Neural cell (in vitro differentiated cells): ENCODE measurements at regions not wholly inside any gene's neighbourhood (a gene's known extent, or its start where the extent isn't known, plus 50 kb on each side); places are given as distances from the start of the nearest gene placed in this dataset.

ENCODE experiments used
- H2AFZ ChIP-seq: fragments of 200-600, 300-800 bp; sonication (generic), shearing (Covaris generic); 2 replicates; pipeline ENCODE4 v1.6.0; 2014; ENCODE audit warnings: low read depth, mild to moderate bottlenecking, antibody characterized with exemption, low read length, moderate library complexity
- H3F3A ChIP-seq: fragments of 200-600 bp; shearing (Covaris generic); 2 replicates; pipeline ENCODE4 v1.6.1; 2016; ENCODE audit warnings: mild to moderate bottlenecking, moderate library complexity, mixed read lengths, antibody characterized with exemption, low read length; ENCODE audit not compliant: insufficient read depth, poor library complexity, severe bottlenecking
- H3K27ac ChIP-seq: fragments of 200-600, 300-800 bp; sonication (generic), shearing (Covaris generic); 2 replicates; pipeline ENCODE4 v1.5.1; 2014; ENCODE audit warnings: mild to moderate bottlenecking, low read length, moderate library complexity
- H3K27me3 ChIP-seq: fragments of 300-800, 200-600 bp; sonication (generic), shearing (Covaris generic); 2 replicates; pipeline ENCODE4 v1.6.0; 2014; ENCODE audit warnings: mild to moderate bottlenecking, low read depth, low read length, moderate library complexity; ENCODE audit not compliant: insufficient read depth
- H3K36me3 ChIP-seq: fragments of 300-800, 200-600 bp; sonication (generic), shearing (Covaris generic); 2 replicates; pipeline ENCODE4 v1.5.1; 2014; ENCODE audit warnings: mild to moderate bottlenecking, antibody characterized with exemption, low read length, moderate library complexity; ENCODE audit not compliant: insufficient read depth
- H3K4me2 ChIP-seq: fragments of 300-800, 200-600 bp; sonication (generic), shearing (Covaris generic); 2 replicates; pipeline ENCODE4 v1.6.0; 2014; ENCODE audit warnings: mild to moderate bottlenecking, low read length
- H3K4me3 ChIP-seq: fragments of 300-800, 200-600 bp; sonication (generic), shearing (Covaris generic); 2 replicates; pipeline ENCODE4 v1.5.1; 2014; ENCODE audit warnings: mild to moderate bottlenecking, low read length, moderate library complexity
- H3K79me2 ChIP-seq: fragments of 200-600 bp; shearing (Covaris generic); replicated peaks from 2 replicates; pipeline ENCODE4 v1.6.0; 2014; ENCODE audit warnings: mild to moderate bottlenecking, low read length, moderate library complexity; ENCODE audit not compliant: insufficient read depth
- H3K9ac ChIP-seq: fragments of 300-800, 200-600 bp; sonication (generic), shearing (Covaris generic); 2 replicates; pipeline ENCODE4 v1.6.1; 2016; ENCODE audit warnings: mild to moderate bottlenecking, low read length, mixed read lengths
- H3K9me2 ChIP-seq: fragments of 200-600 bp; shearing (Covaris generic); 2 replicates; pipeline ENCODE4 v1.6.1; 2016; ENCODE audit warnings: mild to moderate bottlenecking, low read length, mixed read lengths; ENCODE audit not compliant: insufficient read depth
- H3K9me3 ChIP-seq: fragments of 200-600, 300-800 bp; sonication (generic), shearing (Covaris generic); 2 replicates; pipeline ENCODE4 v1.6.1; 2016; ENCODE audit warnings: mild to moderate bottlenecking, mixed run types, low read length, moderate library complexity, mixed read lengths
- H4K20me1 ChIP-seq: fragments of 200-600 bp; shearing (Covaris generic); 2 replicates; pipeline ENCODE4 v1.6.1; 2016; ENCODE audit warnings: mild to moderate bottlenecking, mixed run types; ENCODE audit not compliant: insufficient read depth
- EP300 ChIP-seq: fragments of 450-650 bp; conservative IDR thresholded peaks from 2 replicates; pipeline ENCODE4 v1.6.1; 2014; ENCODE audit warnings: antibody characterized with exemption, mild to moderate bottlenecking, moderate library complexity; ENCODE audit not compliant: poor library complexity, severe bottlenecking
- EZH2 ChIP-seq: fragments of 200-600, 300-800 bp; shearing (Covaris generic), sonication (generic); IDR thresholded peaks from 2 replicates; pipeline ENCODE4 v1.6.1; 2014; ENCODE audit warnings: antibody characterized with exemption, low read length, borderline replicate concordance, mild to moderate bottlenecking; ENCODE audit not compliant: insufficient read depth, poor library complexity, severe bottlenecking
- RAD21 ChIP-seq: fragments of 450-650 bp; conservative IDR thresholded peaks from 2 replicates; pipeline ENCODE4 v1.6.1; 2014; ENCODE audit warnings: antibody characterized with exemption, mild to moderate bottlenecking, moderate library complexity
- SMC3 ChIP-seq: fragments of 450-650 bp; conservative IDR thresholded peaks from 2 replicates; pipeline ENCODE4 v1.6.1; 2014; ENCODE audit warnings: antibody characterized with exemption, mild to moderate bottlenecking, moderate library complexity; ENCODE audit not compliant: poor library complexity
- TAF1 ChIP-seq: IDR thresholded peaks from 2 replicates; pipeline ENCODE4 v1.6.1; 2012; ENCODE audit warnings: low read depth
- TF ChIP-seq, protein P1 (sequence below): fragments of 450-650 bp; IDR thresholded peaks from 2 replicates; pipeline ENCODE4 v1.5.1; 2014; ENCODE audit warnings: antibody characterized with exemption, mild to moderate bottlenecking, moderate library complexity; ENCODE audit not compliant: poor library complexity, severe bottlenecking
- TF ChIP-seq, protein P2 (sequence below): IDR thresholded peaks from 2 replicates; pipeline ENCODE4 v1.6.1; 2012; ENCODE audit warnings: borderline replicate concordance

DNA sequence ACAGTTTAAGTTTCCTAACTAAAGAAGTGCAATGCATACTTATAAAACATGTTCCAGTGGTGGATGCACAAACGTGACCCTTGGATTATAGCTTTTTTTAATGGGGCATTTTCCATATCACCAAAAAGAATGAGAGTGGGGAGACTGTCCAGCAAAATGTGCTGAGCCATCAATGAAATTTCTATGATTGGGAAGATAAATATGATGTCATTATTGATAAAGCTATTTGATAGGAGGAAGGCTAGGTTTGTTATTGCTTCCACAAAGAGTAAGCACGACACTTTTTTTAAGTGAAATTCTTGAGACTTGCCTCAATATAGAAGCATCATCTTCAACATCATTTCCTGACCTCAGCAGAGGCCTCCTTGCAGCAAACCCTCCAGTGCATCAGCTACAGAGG, 174.6 kb upstream of the CLEC14A start:
- H3K4me2 ChIP-seq: no peak overlapping the region
- no peak overlapping the region for H2AFZ ChIP-seq
- H3K27ac ChIP-seq: no peak overlapping the region
- H3K79me2 ChIP-seq: no peaks in the 10 kb centered on the region
- no peak overlapping the region for H3K4me3 ChIP-seq
- no peaks in the 10 kb centered on the region for H3K36me3 ChIP-seq
- no peaks in the 10 kb centered on the region for H3K27me3 ChIP-seq
- H4K20me1 ChIP-seq: no peaks in the 10 kb centered on the region
- TF ChIP-seq, protein P1, sequence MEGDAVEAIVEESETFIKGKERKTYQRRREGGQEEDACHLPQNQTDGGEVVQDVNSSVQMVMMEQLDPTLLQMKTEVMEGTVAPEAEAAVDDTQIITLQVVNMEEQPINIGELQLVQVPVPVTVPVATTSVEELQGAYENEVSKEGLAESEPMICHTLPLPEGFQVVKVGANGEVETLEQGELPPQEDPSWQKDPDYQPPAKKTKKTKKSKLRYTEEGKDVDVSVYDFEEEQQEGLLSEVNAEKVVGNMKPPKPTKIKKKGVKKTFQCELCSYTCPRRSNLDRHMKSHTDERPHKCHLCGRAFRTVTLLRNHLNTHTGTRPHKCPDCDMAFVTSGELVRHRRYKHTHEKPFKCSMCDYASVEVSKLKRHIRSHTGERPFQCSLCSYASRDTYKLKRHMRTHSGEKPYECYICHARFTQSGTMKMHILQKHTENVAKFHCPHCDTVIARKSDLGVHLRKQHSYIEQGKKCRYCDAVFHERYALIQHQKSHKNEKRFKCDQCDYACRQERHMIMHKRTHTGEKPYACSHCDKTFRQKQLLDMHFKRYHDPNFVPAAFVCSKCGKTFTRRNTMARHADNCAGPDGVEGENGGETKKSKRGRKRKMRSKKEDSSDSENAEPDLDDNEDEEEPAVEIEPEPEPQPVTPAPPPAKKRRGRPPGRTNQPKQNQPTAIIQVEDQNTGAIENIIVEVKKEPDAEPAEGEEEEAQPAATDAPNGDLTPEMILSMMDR: no peak
- TF ChIP-seq EZH2 (no peak), EP300 (no peak), SMC3 (no peak), TAF1 (no peak), RAD21 (no peak)
- TF ChIP-seq, protein P2, sequence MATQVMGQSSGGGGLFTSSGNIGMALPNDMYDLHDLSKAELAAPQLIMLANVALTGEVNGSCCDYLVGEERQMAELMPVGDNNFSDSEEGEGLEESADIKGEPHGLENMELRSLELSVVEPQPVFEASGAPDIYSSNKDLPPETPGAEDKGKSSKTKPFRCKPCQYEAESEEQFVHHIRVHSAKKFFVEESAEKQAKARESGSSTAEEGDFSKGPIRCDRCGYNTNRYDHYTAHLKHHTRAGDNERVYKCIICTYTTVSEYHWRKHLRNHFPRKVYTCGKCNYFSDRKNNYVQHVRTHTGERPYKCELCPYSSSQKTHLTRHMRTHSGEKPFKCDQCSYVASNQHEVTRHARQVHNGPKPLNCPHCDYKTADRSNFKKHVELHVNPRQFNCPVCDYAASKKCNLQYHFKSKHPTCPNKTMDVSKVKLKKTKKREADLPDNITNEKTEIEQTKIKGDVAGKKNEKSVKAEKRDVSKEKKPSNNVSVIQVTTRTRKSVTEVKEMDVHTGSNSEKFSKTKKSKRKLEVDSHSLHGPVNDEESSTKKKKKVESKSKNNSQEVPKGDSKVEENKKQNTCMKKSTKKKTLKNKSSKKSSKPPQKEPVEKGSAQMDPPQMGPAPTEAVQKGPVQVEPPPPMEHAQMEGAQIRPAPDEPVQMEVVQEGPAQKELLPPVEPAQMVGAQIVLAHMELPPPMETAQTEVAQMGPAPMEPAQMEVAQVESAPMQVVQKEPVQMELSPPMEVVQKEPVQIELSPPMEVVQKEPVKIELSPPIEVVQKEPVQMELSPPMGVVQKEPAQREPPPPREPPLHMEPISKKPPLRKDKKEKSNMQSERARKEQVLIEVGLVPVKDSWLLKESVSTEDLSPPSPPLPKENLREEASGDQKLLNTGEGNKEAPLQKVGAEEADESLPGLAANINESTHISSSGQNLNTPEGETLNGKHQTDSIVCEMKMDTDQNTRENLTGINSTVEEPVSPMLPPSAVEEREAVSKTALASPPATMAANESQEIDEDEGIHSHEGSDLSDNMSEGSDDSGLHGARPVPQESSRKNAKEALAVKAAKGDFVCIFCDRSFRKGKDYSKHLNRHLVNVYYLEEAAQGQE: no peak
- H3K9me2 ChIP-seq: no peaks in the 10 kb centered on the region
- H3K9me3 ChIP-seq: no peaks in the 10 kb centered on the region
- no peaks in the 10 kb centered on the region for H3F3A ChIP-seq
- no peak overlapping the region for H3K9ac ChIP-seq

DNA sequence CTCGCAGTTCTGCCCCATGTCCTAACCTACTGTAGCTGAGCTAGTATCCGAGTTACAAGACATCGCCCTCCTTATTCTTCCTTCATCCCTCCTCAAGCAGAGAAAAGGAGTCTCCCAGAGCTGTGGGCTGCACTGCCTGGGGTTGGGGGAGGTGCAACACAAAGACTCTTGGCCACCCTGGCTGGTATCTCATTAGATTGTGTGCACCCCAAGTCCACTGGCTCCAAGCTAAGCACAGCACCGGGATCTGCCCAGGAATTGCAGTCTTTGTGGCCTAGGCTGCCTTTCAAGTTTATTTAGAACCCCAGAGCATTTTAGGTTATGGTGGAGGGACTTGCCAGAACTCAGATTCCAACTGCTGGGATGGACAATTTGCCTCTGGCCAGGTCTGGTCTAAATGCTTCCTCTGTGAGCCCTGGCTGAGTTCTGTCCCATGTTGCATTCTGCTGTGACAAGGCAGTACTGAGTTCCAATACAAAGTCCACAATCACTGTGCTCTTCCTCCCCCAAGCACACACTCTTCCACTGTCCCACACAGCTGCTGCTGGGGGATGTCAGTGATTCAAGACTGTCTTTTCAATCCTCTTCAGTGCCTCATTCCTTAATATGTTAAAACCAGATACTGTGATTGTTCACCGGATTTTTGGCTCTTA, 169.6 kb upstream of the CLEC14A start:
- Histone ChIP-seq H4K20me1 (no peaks in the 10 kb centered on the region), H3K27ac (no peak overlapping the region), H3K4me3 (no peak overlapping the region), H3F3A (no peaks in the 10 kb centered on the region), H2AFZ (no peak overlapping the region), H3K9ac (no peak overlapping the region), H3K4me2 (no peak overlapping the region), H3K79me2 (no peaks in the 10 kb centered on the region), H3K27me3 (no peaks in the 10 kb centered on the region), H3K36me3 (no peaks in the 10 kb centered on the region), H3K9me3 (no peaks in the 10 kb centered on the region), H3K9me2 (no peaks in the 10 kb centered on the region)
- TF ChIP-seq SMC3: no peak
- TF ChIP-seq, protein P1: no peak
- no peak for TF ChIP-seq EZH2
- TF ChIP-seq EP300: no peak
- no peak for TF ChIP-seq TAF1
- TF ChIP-seq, protein P2: no peak
